GM23338 (cell line): ENCODE measurements at regions not wholly inside any gene's neighbourhood (a gene's known extent, or its start where the extent isn't known, plus 50 kb on each side); places are given as distances from the start of the nearest gene placed in this dataset.

Source experiments
- ATAC-seq: fragments of 200-7000 bp; cut with Tn5 transposase; 3 replicates; pipeline ENCODE4 v1.9.1; 2020
- DNase-seq: peaks from one replicate; pipeline ENCODE4 v3.0.0-alpha.2; 2015; ENCODE audit warnings: low spot score
- H2AFZ ChIP-seq: fragments of 200-600 bp; sonication (generic); 2 replicates; pipeline ENCODE4 v1.8.0; 2016; ENCODE audit warnings: antibody characterized with exemption, mild to moderate bottlenecking, moderate library complexity
- H3F3A ChIP-seq: fragments of 200-600 bp; sonication (generic); replicated peaks from 2 replicates; pipeline ENCODE4 v1.8.0; 2017; ENCODE audit warnings: antibody characterized with exemption, mixed run types, low read depth
- H3K27ac ChIP-seq: fragments of 200-600 bp; sonication (generic); 2 replicates; pipeline ENCODE4 v1.6.1; 2016; ENCODE audit warnings: low read depth
- H3K27me3 ChIP-seq: fragments of 200-600 bp; sonication (generic); 2 replicates; pipeline ENCODE4 v1.8.0; 2016; ENCODE audit warnings: mild to moderate bottlenecking, mixed run types, moderate library complexity; ENCODE audit not compliant: insufficient read depth
- H3K36me3 ChIP-seq: fragments of 200-600 bp; sonication (generic); 2 replicates; pipeline ENCODE4 v1.8.0; 2016; ENCODE audit warnings: mild to moderate bottlenecking; ENCODE audit not compliant: insufficient read depth
- H3K4me1 ChIP-seq: fragments of 200-600 bp; sonication (generic); 2 replicates; pipeline ENCODE4 v1.8.0; 2016; ENCODE audit warnings: mild to moderate bottlenecking, moderate library complexity; ENCODE audit not compliant: insufficient read depth
- H3K4me2 ChIP-seq: fragments of 200-600 bp; sonication (generic); 2 replicates; pipeline ENCODE4 v1.7.1; 2017; ENCODE audit warnings: mixed run types
- H3K4me3 ChIP-seq: fragments of 200-600 bp; sonication (generic); 2 replicates; pipeline ENCODE4 v1.6.1; 2016; ENCODE audit warnings: mixed run types
- H3K79me2 ChIP-seq: fragments of 200-600 bp; sonication (generic); replicated peaks from 2 replicates; pipeline ENCODE4 v1.8.0; 2017; ENCODE audit warnings: mild to moderate bottlenecking; ENCODE audit not compliant: insufficient read depth
- H3K9me2 ChIP-seq: fragments of 200-600 bp; sonication (generic); 2 replicates; pipeline ENCODE4 v1.8.0; 2017; ENCODE audit not compliant: insufficient read depth
- H4K20me1 ChIP-seq: fragments of 200-600 bp; sonication (generic); replicated peaks from 2 replicates; pipeline ENCODE4 v1.8.0; 2017; ENCODE audit warnings: mild to moderate bottlenecking; ENCODE audit not compliant: insufficient read depth
- H3K27ac Mint-ChIP-seq: 2 replicates; pipeline ENCODE4 v1.8.0; 2020; ENCODE audit warnings: inconsistent platforms, mild to moderate bottlenecking, moderate library complexity, mixed read lengths
- H3K27me3 Mint-ChIP-seq: 3 replicates; pipeline ENCODE4 v1.8.0; 2022; ENCODE audit warnings: low read depth, mild to moderate bottlenecking, moderate library complexity, mixed read lengths, inconsistent platforms; ENCODE audit not compliant: insufficient read depth, poor library complexity
- H3K36me3 Mint-ChIP-seq: 3 replicates; pipeline ENCODE4 v1.8.0; 2021; ENCODE audit warnings: low read depth, mild to moderate bottlenecking, inconsistent platforms, moderate library complexity, mixed read lengths
- H3K4me1 Mint-ChIP-seq: 3 replicates; pipeline ENCODE4 v1.8.0; 2020; ENCODE audit warnings: mild to moderate bottlenecking, inconsistent platforms, mixed read lengths
- H3K4me3 Mint-ChIP-seq: 3 replicates; pipeline ENCODE4 v1.8.0; 2021; ENCODE audit warnings: moderate library complexity, mild to moderate bottlenecking, inconsistent platforms, mixed read lengths
- H3K9me3 Mint-ChIP-seq: 3 replicates; pipeline ENCODE4 v1.8.0; 2020; ENCODE audit warnings: moderate library complexity, mild to moderate bottlenecking, inconsistent platforms, mixed read lengths
- CREB1 ChIP-seq: fragments of 250-450 bp; sonication (Bioruptor Pico); IDR thresholded peaks from 2 replicates; pipeline ENCODE4 v1.5.0; 2020; ENCODE audit warnings: low read depth, mild to moderate bottlenecking, moderate library complexity
- EZH2 ChIP-seq: fragments of 200-600 bp; sonication (generic); IDR thresholded peaks from one replicate; pipeline ENCODE4 v1.8.0; 2017; ENCODE audit warnings: antibody characterized with exemption, mild to moderate bottlenecking, low read depth; ENCODE audit not compliant: unreplicated experiment
- EZH2phosphoT487 ChIP-seq: fragments of 200-600 bp; sonication (generic); IDR thresholded peaks from one replicate; pipeline ENCODE4 v1.8.1; 2018; ENCODE audit warnings: antibody characterized with exemption; ENCODE audit not compliant: unreplicated experiment
- JUNB ChIP-seq: IDR thresholded peaks from one replicate; pipeline ENCODE4 v1.6.1; 2016; ENCODE audit warnings: antibody characterized with exemption; ENCODE audit not compliant: unreplicated experiment
- NANOG ChIP-seq: IDR thresholded peaks from 2 replicates; pipeline ENCODE4 v1.6.1; 2016; ENCODE audit warnings: antibody characterized with exemption, borderline replicate concordance
- POLR2AphosphoS5 ChIP-seq: IDR thresholded peaks from 2 replicates; pipeline ENCODE4 v1.6.1; 2016; ENCODE audit warnings: antibody characterized with exemption, low read depth
- STAT1 ChIP-seq: IDR thresholded peaks from one replicate; pipeline ENCODE4 v1.6.1; 2016; ENCODE audit warnings: antibody characterized with exemption; ENCODE audit not compliant: unreplicated experiment
- ZNF114 ChIP-seq: fragments of 250-450 bp; sonication (Bioruptor Pico); IDR thresholded peaks from 2 replicates; pipeline ENCODE4 v1.5.0; 2020; ENCODE audit warnings: mild to moderate bottlenecking, moderate library complexity
- ZNF331 ChIP-seq: fragments of 250-450 bp; sonication (Bioruptor Pico); IDR thresholded peaks from 2 replicates; pipeline ENCODE4 v1.5.0; 2020; ENCODE audit warnings: low read depth, mild to moderate bottlenecking, moderate library complexity
- TF ChIP-seq, protein P1 (sequence below), 2 experiments: fragments of 200-600 bp in 1 of 2; sonication (generic) in 1 of 2; conservative IDR thresholded peaks; 2 replicates each; pipeline versions ENCODE4 v1.5.1 to v1.6.1; 2016 to 2017; ENCODE audit warnings: antibody characterized with exemption in 2 of 2, low read depth in 2 of 2, mild to moderate bottlenecking in 2 of 2, moderate library complexity in 1 of 2
- TF ChIP-seq, protein P2 (sequence below): fragments of 250-450 bp; sonication (Bioruptor Pico); IDR thresholded peaks from 2 replicates; pipeline ENCODE4 v1.5.0; 2020; ENCODE audit warnings: mild to moderate bottlenecking, moderate library complexity
- TF ChIP-seq, protein P3 (sequence below): IDR thresholded peaks from one replicate; pipeline ENCODE4 v1.6.1; 2018; ENCODE audit warnings: antibody characterized with exemption; ENCODE audit not compliant: unreplicated experiment
- TF ChIP-seq, protein P4 (sequence below): IDR thresholded peaks from 2 replicates; pipeline ENCODE4 v1.6.1; 2016; ENCODE audit warnings: antibody characterized with exemption

DNA sequence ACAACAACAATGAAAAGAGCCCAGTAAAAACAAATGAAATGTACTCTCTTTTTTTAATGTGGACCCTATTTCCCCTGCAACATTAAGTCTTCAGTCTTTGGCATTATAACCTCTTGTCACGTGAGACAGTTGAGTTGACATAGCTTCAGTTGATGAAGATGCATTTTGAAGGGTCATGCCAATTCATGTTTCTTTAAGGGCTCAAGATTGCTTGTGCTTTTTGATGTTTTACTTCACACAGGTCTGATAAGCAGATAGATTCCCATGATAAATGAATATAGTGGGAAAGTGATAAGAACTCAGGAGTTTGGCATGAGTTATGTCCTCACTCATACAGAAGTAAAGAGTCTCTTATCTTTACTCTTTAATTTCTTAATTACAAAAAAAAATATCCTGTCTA is 229.4 kb downstream of the SNCAIP start:
- Histone ChIP-seq H3K4me1 (peaks cover 6% of the 10 kb centered on the region; the same call in 1 of the 2 replicates), H3K4me2 (no peak overlapping the region), H3K36me3 (no peaks in the 10 kb centered on the region), H2AFZ (no peak overlapping the region), H3K79me2 (no peaks in the 10 kb centered on the region), H3K4me3 (no peak overlapping the region), H3K27me3 (no peaks in the 10 kb centered on the region), H4K20me1 (no peaks in the 10 kb centered on the region), H3K9me2 (no peaks in the 10 kb centered on the region), H3K27ac (no peak overlapping the region), H3F3A (no peaks in the 10 kb centered on the region)
- Mint-ChIP-seq H3K4me1 (peaks cover 11% of the 10 kb centered on the region), H3K36me3 (no peaks in the 10 kb centered on the region), H3K27ac (no peak overlapping the region), H3K9me3 (no peaks in the 10 kb centered on the region), H3K27me3 (peaks cover 2% of the 10 kb centered on the region), H3K4me3 (no peak overlapping the region)
- ATAC-seq (no peak), DNase-seq (no peak)
- TF ChIP-seq EZH2phosphoT487 (no peak), JUNB (no peak), NANOG (no peak), ZNF331 (CRISPR knock-in tag) (no peak), ZNF114 (CRISPR knock-in tag) (no peak), EZH2 (no peak), CREB1 (CRISPR knock-in tag) (no peak), STAT1 (no peak), POLR2AphosphoS5 (no peak)
- TF ChIP-seq, protein P1, sequence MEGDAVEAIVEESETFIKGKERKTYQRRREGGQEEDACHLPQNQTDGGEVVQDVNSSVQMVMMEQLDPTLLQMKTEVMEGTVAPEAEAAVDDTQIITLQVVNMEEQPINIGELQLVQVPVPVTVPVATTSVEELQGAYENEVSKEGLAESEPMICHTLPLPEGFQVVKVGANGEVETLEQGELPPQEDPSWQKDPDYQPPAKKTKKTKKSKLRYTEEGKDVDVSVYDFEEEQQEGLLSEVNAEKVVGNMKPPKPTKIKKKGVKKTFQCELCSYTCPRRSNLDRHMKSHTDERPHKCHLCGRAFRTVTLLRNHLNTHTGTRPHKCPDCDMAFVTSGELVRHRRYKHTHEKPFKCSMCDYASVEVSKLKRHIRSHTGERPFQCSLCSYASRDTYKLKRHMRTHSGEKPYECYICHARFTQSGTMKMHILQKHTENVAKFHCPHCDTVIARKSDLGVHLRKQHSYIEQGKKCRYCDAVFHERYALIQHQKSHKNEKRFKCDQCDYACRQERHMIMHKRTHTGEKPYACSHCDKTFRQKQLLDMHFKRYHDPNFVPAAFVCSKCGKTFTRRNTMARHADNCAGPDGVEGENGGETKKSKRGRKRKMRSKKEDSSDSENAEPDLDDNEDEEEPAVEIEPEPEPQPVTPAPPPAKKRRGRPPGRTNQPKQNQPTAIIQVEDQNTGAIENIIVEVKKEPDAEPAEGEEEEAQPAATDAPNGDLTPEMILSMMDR (conservative IDR thresholded peaks at IDR 0.05; ENCODE audit: low read depth in 2 of 2), result no peak
- TF ChIP-seq, protein P2, sequence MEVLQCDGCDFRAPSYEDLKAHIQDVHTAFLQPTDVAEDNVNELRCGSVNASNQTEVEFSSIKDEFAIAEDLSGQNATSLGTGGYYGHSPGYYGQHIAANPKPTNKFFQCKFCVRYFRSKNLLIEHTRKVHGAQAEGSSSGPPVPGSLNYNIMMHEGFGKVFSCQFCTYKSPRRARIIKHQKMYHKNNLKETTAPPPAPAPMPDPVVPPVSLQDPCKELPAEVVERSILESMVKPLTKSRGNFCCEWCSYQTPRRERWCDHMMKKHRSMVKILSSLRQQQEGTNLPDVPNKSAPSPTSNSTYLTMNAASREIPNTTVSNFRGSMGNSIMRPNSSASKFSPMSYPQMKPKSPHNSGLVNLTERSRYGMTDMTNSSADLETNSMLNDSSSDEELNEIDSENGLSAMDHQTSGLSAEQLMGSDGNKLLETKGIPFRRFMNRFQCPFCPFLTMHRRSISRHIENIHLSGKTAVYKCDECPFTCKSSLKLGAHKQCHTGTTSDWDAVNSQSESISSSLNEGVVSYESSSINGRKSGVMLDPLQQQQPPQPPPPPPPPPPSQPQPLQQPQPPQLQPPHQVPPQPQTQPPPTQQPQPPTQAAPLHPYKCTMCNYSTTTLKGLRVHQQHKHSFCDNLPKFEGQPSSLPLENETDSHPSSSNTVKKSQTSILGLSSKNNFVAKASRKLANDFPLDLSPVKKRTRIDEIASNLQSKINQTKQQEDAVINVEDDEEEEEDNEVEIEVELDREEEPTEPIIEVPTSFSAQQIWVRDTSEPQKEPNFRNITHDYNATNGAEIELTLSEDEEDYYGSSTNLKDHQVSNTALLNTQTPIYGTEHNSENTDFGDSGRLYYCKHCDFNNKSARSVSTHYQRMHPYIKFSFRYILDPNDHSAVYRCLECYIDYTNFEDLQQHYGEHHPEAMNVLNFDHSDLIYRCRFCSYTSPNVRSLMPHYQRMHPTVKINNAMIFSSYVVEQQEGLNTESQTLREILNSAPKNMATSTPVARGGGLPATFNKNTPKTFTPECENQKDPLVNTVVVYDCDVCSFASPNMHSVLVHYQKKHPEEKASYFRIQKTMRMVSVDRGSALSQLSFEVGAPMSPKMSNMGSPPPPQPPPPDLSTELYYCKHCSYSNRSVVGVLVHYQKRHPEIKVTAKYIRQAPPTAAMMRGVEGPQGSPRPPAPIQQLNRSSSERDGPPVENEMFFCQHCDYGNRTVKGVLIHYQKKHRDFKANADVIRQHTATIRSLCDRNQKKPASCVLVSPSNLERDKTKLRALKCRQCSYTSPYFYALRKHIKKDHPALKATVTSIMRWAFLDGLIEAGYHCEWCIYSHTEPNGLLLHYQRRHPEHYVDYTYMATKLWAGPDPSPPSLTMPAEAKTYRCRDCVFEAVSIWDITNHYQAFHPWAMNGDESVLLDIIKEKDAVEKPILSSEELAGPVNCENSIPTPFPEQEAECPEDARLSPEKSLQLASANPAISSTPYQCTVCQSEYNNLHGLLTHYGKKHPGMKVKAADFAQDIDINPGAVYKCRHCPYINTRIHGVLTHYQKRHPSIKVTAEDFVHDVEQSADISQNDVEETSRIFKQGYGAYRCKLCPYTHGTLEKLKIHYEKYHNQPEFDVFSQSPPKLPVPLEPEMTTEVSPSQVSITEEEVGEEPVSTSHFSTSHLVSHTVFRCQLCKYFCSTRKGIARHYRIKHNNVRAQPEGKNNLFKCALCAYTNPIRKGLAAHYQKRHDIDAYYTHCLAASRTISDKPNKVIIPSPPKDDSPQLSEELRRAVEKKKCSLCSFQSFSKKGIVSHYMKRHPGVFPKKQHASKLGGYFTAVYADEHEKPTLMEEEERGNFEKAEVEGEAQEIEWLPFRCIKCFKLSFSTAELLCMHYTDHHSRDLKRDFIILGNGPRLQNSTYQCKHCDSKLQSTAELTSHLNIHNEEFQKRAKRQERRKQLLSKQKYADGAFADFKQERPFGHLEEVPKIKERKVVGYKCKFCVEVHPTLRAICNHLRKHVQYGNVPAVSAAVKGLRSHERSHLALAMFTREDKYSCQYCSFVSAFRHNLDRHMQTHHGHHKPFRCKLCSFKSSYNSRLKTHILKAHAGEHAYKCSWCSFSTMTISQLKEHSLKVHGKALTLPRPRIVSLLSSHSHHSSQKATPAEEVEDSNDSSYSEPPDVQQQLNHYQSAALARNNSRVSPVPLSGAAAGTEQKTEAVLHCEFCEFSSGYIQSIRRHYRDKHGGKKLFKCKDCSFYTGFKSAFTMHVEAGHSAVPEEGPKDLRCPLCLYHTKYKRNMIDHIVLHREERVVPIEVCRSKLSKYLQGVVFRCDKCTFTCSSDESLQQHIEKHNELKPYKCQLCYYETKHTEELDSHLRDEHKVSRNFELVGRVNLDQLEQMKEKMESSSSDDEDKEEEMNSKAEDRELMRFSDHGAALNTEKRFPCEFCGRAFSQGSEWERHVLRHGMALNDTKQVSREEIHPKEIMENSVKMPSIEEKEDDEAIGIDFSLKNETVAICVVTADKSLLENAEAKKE (CRISPR knock-in tag), result no peak
- TF ChIP-seq, protein P3, sequence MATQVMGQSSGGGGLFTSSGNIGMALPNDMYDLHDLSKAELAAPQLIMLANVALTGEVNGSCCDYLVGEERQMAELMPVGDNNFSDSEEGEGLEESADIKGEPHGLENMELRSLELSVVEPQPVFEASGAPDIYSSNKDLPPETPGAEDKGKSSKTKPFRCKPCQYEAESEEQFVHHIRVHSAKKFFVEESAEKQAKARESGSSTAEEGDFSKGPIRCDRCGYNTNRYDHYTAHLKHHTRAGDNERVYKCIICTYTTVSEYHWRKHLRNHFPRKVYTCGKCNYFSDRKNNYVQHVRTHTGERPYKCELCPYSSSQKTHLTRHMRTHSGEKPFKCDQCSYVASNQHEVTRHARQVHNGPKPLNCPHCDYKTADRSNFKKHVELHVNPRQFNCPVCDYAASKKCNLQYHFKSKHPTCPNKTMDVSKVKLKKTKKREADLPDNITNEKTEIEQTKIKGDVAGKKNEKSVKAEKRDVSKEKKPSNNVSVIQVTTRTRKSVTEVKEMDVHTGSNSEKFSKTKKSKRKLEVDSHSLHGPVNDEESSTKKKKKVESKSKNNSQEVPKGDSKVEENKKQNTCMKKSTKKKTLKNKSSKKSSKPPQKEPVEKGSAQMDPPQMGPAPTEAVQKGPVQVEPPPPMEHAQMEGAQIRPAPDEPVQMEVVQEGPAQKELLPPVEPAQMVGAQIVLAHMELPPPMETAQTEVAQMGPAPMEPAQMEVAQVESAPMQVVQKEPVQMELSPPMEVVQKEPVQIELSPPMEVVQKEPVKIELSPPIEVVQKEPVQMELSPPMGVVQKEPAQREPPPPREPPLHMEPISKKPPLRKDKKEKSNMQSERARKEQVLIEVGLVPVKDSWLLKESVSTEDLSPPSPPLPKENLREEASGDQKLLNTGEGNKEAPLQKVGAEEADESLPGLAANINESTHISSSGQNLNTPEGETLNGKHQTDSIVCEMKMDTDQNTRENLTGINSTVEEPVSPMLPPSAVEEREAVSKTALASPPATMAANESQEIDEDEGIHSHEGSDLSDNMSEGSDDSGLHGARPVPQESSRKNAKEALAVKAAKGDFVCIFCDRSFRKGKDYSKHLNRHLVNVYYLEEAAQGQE, result no peak
- TF ChIP-seq, protein P4, sequence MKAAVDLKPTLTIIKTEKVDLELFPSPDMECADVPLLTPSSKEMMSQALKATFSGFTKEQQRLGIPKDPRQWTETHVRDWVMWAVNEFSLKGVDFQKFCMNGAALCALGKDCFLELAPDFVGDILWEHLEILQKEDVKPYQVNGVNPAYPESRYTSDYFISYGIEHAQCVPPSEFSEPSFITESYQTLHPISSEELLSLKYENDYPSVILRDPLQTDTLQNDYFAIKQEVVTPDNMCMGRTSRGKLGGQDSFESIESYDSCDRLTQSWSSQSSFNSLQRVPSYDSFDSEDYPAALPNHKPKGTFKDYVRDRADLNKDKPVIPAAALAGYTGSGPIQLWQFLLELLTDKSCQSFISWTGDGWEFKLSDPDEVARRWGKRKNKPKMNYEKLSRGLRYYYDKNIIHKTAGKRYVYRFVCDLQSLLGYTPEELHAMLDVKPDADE, result no peak
